ENCODE measurements at regions not wholly inside any gene's neighbourhood (a gene's known extent, or its start where the extent isn't known, plus 50 kb on each side); places are given as distances from the start of the nearest gene placed in this dataset.

DNA sequence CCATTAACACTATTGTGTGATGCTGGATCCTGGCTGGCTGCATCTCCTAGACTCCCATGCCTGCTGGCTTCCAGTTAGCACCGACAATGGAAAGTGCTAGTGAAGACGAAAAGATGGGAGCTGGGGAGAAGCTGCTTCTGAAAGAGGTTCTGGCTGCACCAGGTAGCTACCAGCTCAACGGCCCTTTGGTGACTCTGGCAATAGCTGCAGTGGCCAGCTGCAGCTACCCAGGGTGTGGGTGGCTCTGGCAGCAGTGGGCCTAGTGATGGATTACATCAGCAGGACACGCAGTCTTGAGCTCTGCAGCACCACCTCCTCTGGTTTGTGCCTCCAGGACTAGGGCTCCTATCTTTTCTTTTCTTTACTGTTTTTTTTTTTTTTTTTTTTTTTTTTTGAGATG, 662.6 kb downstream of the MATN1 start:
- H3K36me3 ChIP-seq (ENCODE audit: control insufficient read depth in 2 of 2, extremely low read depth in 1 of 2, insufficient read depth in 2 of 2, low read length in 2 of 2): no peaks in the 10 kb centered on the region
- no peaks in the 10 kb centered on the region for H3K9me1 ChIP-seq (ENCODE audit: control insufficient read depth, extremely low read depth, insufficient read depth, low read length)
- TF ChIP-seq, protein P1, sequence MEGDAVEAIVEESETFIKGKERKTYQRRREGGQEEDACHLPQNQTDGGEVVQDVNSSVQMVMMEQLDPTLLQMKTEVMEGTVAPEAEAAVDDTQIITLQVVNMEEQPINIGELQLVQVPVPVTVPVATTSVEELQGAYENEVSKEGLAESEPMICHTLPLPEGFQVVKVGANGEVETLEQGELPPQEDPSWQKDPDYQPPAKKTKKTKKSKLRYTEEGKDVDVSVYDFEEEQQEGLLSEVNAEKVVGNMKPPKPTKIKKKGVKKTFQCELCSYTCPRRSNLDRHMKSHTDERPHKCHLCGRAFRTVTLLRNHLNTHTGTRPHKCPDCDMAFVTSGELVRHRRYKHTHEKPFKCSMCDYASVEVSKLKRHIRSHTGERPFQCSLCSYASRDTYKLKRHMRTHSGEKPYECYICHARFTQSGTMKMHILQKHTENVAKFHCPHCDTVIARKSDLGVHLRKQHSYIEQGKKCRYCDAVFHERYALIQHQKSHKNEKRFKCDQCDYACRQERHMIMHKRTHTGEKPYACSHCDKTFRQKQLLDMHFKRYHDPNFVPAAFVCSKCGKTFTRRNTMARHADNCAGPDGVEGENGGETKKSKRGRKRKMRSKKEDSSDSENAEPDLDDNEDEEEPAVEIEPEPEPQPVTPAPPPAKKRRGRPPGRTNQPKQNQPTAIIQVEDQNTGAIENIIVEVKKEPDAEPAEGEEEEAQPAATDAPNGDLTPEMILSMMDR (optimal IDR thresholded peaks at IDR 0.05 in 1 of 3, IDR thresholded peaks at IDR 0.05 in 1 of 3, conservative IDR thresholded peaks at IDR 0.05 in 1 of 3; ENCODE audit: extremely low read depth in 1 of 3, insufficient read depth in 2 of 3, low read length in 3 of 3): no peak
- no peak for TF ChIP-seq EZH2 (IDR thresholded peaks at IDR 0.05; ENCODE audit: low read length)
- no peak for FAIRE-seq
- no peaks in the 10 kb centered on the region for H3K9me3 ChIP-seq (ENCODE audit: control insufficient read depth, low read depth, low read length)
- H4K20me1 ChIP-seq (ENCODE audit: control insufficient read depth, extremely low read depth, insufficient read depth, low read length): no peaks in the 10 kb centered on the region
- H3K4me3 ChIP-seq (ENCODE audit: control insufficient read depth in 2 of 3, extremely low read depth in 1 of 3, insufficient read depth in 2 of 3, low read depth in 1 of 3, low read length in 3 of 3): no peak overlapping the region
- no peaks in the 10 kb centered on the region for H3K79me2 ChIP-seq (ENCODE audit: control insufficient read depth, insufficient read depth, low read length)
- H2AFZ ChIP-seq (ENCODE audit: control insufficient read depth, low read length): no peak overlapping the region
- H3K27ac ChIP-seq (ENCODE audit: control insufficient read depth, insufficient read depth, low read length): no peak overlapping the region
- H3K9ac ChIP-seq (ENCODE audit: control insufficient read depth, extremely low read depth, insufficient read depth, low read length): no peak overlapping the region
- H3K4me1 ChIP-seq (ENCODE audit: control insufficient read depth, extremely low read depth, insufficient read depth, low read length): peaks cover 9% of the 10 kb centered on the region
- no peak overlapping the region for H3K4me2 ChIP-seq (ENCODE audit: control insufficient read depth, extremely low read depth, insufficient read depth, low read depth, low read length)
- dilution Hi-C loops (cut with MboI; ENCODE audit: extremely low pct_ligation_motif_present, low sequenced_read_pairs): no loop called here
- no peak for DNase-seq (ENCODE audit: low read depth, low spot score)
- H3K27me3 ChIP-seq (ENCODE audit: control insufficient read depth, extremely low read depth, insufficient read depth, low read length): no peaks in the 10 kb centered on the region

DNA sequence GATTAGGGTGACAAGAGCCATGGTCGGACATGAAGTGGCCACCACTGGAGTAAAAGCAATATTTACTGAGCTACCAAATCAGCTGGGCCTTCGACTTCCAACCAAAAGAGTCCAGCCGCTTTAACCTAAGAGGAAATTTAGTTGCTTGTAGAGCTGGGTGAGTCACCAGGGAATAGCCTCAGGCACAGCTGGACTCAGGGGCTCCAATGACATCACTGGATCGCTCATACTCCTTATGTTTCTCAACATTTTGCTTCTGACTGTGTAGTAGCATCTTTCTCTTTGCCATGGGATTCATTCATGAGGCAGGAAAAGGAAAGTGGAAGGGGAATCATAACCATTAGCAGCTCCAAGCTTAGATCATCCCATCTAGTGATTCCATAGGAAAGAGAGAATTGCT, 664.4 kb downstream of the MATN1 start:
- H3K4me2 ChIP-seq (ENCODE audit: control insufficient read depth, extremely low read depth, insufficient read depth, low read depth, low read length): peak overlapping the region; percentile 6
- no peak overlapping the region for H3K4me3 ChIP-seq (ENCODE audit: control insufficient read depth in 2 of 3, extremely low read depth in 1 of 3, insufficient read depth in 2 of 3, low read depth in 1 of 3, low read length in 3 of 3)
- no peaks in the 10 kb centered on the region for H4K20me1 ChIP-seq (ENCODE audit: control insufficient read depth, extremely low read depth, insufficient read depth, low read length)
- H3K27ac ChIP-seq (ENCODE audit: control insufficient read depth, insufficient read depth, low read length): no peak overlapping the region
- no peaks in the 10 kb centered on the region for H3K9me3 ChIP-seq (ENCODE audit: control insufficient read depth, low read depth, low read length)
- H3K36me3 ChIP-seq (ENCODE audit: control insufficient read depth in 2 of 2, extremely low read depth in 1 of 2, insufficient read depth in 2 of 2, low read length in 2 of 2): no peaks in the 10 kb centered on the region
- H2AFZ ChIP-seq (ENCODE audit: control insufficient read depth, low read length): peak overlapping the region; percentile 14
- no peaks in the 10 kb centered on the region for H3K79me2 ChIP-seq (ENCODE audit: control insufficient read depth, insufficient read depth, low read length)
- H3K4me1 ChIP-seq (ENCODE audit: control insufficient read depth, extremely low read depth, insufficient read depth, low read length): peaks cover 9% of the 10 kb centered on the region
- DNase-seq (ENCODE audit: low read depth, low spot score) (peak; percentile 64), FAIRE-seq (peak; percentile 58)
- no peaks in the 10 kb centered on the region for H3K9me1 ChIP-seq (ENCODE audit: control insufficient read depth, extremely low read depth, insufficient read depth, low read length)
- no peak overlapping the region for H3K9ac ChIP-seq (ENCODE audit: control insufficient read depth, extremely low read depth, insufficient read depth, low read length)
- H3K27me3 ChIP-seq (ENCODE audit: control insufficient read depth, extremely low read depth, insufficient read depth, low read length): peaks cover 4% of the 10 kb centered on the region
- TF ChIP-seq EZH2 (IDR thresholded peaks at IDR 0.05; ENCODE audit: low read length): no peak
- TF ChIP-seq, protein P1 (optimal IDR thresholded peaks at IDR 0.05 in 1 of 3, IDR thresholded peaks at IDR 0.05 in 1 of 3, conservative IDR thresholded peaks at IDR 0.05 in 1 of 3; ENCODE audit: extremely low read depth in 1 of 3, insufficient read depth in 2 of 3, low read length in 3 of 3): no peak
- dilution Hi-C loops (cut with MboI; ENCODE audit: extremely low pct_ligation_motif_present, low sequenced_read_pairs): no loop called here

Measured in keratinocyte (primary cell).